ENCODE measurements at regions not wholly inside any gene's neighbourhood (a gene's known extent, or its start where the extent isn't known, plus 50 kb on each side); places are given as distances from the start of the nearest gene placed in this dataset.

DNA sequence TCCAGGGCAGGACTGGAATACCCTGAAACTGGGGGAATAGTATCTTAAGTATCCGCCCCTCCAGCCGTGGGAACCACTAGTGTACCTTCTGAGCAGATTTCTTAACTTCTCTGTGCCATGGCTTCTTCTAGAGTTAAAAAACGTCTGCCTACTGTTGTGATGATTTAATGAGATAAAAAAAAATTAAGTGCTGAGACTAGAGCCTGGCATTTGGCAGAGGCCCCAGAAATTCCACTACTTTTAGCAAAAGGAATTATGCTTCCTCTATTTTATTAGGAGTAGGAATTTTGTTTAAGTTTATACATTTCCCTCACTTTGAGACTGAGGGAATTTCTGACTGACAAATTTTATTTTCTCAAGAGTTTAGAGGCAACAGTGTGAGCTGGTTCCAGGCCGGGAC is 371.2 kb upstream of the B3GAT1 start:
- no peak for TF ChIP-seq EZH2 (IDR thresholded peaks at IDR 0.05; ENCODE audit: borderline replicate concordance, low read length)
- TF ChIP-seq, protein P1, sequence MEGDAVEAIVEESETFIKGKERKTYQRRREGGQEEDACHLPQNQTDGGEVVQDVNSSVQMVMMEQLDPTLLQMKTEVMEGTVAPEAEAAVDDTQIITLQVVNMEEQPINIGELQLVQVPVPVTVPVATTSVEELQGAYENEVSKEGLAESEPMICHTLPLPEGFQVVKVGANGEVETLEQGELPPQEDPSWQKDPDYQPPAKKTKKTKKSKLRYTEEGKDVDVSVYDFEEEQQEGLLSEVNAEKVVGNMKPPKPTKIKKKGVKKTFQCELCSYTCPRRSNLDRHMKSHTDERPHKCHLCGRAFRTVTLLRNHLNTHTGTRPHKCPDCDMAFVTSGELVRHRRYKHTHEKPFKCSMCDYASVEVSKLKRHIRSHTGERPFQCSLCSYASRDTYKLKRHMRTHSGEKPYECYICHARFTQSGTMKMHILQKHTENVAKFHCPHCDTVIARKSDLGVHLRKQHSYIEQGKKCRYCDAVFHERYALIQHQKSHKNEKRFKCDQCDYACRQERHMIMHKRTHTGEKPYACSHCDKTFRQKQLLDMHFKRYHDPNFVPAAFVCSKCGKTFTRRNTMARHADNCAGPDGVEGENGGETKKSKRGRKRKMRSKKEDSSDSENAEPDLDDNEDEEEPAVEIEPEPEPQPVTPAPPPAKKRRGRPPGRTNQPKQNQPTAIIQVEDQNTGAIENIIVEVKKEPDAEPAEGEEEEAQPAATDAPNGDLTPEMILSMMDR (IDR thresholded peaks at IDR 0.05; ENCODE audit: low read length), result no peak

Data from OCI-LY1 (cell line).